HG03175 (cell line): ENCODE measurements at regions not wholly inside any gene's neighbourhood (a gene's known extent, or its start where the extent isn't known, plus 50 kb on each side); places are given as distances from the start of the nearest gene placed in this dataset.

Experiments
- ATAC-seq: cut with Tn5 transposase; IDR thresholded peaks from one replicate; pipeline ENCODE4 v1.9.1; 2021; ENCODE audit warnings: mild to moderate bottlenecking, moderate library complexity; ENCODE audit not compliant: unreplicated experiment

DNA sequence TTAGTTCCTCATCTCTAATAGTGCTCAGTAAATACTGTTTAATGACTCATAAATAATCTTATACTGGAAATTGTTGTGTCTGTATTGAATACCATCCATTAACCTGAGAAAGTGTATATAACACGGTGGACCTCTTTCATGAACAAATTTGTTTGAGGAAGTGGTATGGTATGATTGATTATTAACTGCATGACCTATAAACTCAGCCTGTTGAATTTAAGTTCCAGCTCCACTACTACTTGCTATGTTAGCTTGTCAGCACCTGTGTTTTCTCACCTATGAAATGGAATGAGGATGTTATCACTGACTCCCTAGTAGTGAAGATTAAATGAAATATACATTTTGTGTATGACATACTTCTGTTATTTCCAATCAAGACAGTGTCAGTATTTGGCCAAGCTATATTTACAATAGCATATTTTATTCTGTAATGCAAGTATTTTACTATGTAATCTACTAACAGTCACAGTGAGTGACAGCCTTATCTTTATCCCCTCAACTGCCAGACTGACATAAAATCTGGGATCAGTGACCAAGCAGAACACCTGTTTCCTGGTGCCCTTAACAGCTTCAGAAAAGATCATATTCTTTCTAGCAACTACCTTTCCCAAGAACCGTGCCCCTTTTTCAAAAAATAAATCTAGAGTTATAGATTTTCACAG lies 77.3 kb upstream of the ITGA1 start:
- peak; percentile 70 for ATAC-seq

DNA sequence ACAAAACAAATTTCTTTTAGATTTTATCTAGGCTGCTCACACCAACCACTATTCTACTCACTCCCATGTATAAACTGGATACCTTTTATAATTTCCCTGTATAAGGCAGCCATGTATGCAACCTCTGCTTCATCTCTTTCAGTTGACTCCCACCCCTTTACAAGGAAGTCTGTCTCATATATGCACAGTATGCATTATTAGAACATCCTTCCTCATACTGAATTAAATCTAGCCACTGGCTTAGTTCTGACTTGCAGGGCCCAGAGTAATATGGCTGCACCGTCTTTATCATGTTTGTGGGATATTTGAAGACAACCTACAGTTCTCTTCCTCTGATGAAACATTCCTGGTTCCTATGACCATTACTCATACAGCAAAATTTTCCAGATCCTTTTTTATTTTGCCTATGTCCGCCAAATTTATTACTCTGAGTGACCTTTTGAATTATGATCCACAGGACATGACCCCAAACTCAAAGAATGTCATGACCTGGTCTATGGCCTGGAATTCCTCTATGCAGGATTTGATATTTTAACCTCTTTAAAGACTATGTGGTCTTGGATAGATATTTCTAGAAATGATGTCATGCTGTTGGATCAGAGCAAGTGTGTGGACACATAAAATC lies 76.6 kb upstream of the ITGA1 start:
- no peak for ATAC-seq

DNA sequence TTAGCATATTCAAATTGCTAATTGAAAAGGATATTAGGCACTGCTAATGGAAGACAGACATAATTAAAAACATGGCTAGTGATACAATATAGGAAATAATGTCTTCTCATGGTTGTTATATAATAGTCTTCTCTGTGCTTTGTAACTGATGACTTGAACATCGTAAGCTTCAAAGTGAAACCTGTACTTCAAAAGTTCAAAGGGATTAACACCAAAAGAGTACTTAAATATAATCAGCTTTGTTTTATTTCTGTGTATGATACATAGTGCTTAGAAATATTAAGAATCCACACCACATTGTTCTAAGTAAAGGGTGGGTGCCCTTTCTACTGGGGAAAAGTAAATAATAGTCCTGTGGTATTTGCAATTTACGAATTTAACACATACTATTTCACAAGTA lies 75.4 kb upstream of the ITGA1 start:
- ATAC-seq = no peak

GRCh38 chr5:52725065-52725746 lies 62.5 kb upstream of the ITGA1 start:
- ATAC-seq = peak; percentile 87

DNA sequence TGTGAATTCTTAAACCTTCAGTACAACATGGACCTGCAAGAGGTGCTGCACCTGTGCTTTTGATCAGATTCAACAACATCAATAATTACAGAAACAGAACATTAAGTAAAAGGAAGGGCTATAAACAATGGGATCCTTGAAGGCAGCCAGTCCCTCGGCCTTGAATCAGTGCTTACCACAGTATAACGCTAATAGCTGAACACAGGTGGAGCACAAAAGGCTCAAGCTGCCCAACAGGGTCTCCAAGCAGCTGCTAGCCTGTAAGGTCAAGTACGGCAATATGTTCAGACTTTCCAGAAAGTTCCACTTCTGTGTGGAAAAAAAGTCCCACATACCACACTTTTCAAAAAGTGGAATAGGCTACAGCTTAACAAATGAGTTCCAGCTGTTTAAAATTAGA lies 61.9 kb upstream of the ITGA1 start:
- ATAC-seq = peak; percentile 19

DNA sequence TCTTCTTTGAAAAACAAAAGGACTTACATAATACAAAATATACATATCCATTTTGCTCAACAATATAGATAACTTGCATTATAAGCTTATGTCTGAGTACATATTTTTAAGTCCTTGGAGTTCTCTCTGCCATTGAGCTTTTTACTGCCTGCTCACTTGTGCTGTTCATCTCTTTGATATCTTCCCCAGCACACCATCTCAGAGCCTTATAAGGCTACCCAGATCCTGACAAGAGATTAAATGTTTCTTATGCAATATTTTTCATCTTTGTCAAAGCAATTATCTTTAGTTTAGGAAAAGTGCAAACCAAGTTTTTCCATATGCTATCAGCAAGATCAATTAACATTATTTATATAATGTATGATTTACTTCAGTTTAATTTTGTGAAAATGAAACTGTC lies 60.7 kb upstream of the ITGA1 start:
- no peak for ATAC-seq

- no peak for ATAC-seq
Observed at GRCh38 chr5:52727576-52727975, 60.1 kb upstream of the ITGA1 start.

DNA sequence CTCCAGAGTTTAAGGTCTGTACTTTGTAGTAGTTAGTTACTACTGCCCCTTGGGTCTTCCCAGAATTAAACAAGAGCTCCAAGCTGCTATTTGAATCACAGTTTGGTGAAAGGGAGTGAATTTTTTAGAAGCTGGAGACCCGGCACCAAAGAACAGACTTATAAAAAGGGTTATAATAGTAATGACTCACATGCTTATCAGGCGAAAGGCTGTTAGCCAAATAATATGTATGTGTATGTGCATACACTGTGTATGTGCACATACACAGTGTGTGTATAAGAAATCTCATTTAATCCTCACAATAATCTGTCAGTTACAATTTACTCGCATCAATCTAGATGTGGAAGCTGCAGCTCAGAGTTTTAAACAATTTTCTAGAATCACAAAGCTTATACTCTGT lies 59.5 kb upstream of the ITGA1 start:
- no peak for ATAC-seq

DNA sequence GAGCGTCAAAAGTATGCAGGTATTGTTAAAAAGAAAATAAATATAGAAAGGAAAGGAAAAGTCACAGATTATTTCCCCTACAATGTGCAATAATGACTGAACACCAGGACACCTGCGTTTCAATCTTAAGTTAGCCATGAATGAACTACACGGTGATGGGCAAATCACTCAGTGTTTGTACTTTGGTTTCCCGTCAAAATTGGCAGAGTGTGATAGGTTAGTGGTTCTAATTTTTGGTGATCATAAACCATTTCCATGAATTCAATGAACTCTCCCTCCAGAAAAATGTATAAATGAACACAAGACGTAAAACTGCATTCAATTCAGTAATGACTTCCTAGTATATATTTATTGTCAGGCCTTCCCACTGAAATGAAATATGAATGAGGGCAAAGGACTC lies 59.0 kb upstream of the ITGA1 start:
- ATAC-seq = no peak

GRCh38 chr5:52731274-52732027 lies 56.3 kb upstream of the ITGA1 start:
- no peak for ATAC-seq

DNA sequence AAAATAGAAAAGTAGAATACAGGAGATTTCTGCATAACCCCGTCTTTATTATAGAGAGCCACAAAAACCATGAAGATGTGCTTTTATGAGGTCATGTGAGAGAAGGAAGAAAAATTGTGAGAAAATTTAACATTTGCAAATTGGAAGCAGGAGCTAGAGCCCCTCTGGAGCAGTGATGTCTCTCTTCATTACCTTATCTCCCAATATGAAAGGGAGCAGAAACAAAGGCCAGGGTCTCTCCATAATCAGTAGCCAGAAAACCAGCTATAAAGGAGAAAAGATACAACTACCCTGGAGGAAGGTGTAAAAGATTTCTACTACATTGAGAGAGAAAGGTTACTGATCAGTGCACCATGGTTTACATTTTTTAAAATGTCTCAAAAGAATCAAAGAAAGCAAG lies 53.2 kb upstream of the ITGA1 start:
- no peak for ATAC-seq

DNA sequence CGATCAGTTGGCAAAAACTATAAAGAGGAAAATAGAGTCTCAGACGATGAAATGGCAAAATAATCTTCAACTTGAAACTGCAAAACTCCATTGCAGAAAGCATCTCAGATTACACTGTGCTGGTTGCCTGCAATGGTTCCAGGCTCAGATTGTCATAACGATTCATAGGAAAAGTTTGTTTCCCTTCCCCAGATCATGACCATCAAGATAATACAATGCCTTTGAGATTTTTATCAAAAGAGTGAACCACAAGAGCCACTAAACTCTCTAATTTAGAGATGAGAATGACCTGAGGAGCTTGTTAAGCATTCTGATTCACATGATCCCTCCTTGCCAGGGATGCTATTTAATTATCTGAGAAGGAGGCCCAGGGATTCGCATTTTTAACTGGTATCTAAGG lies 52.6 kb upstream of the ITGA1 start:
- no peak for ATAC-seq
